Vagina (tissue), 2 donors: ENCODE measurements at regions not wholly inside any gene's neighbourhood (a gene's known extent, or its start where the extent isn't known, plus 50 kb on each side); places are given as distances from the start of the nearest gene placed in this dataset.

Experiments
- POLR2AphosphoS5 ChIP-seq, 2 donors: sonication (generic); formaldehyde crosslinking; IDR thresholded peaks; one replicate each; pipeline ENCODE4 v1.9.0; 2017; ENCODE audit warnings: antibody characterized with exemption in 2 of 2, mild to moderate bottlenecking in 2 of 2, low read depth in 1 of 2; ENCODE audit not compliant: insufficient read depth in 1 of 2
- TF ChIP-seq, protein P1 (sequence below), 3 experiments: fragments of 450-650 bp in 2 of 3; fragments of 200-600 bp in 1 of 3; sonication (generic) in 1 of 3; IDR thresholded peaks; one replicate each; pipeline ENCODE4 v1.5.1; 2017 to 2019; ENCODE audit warnings: antibody characterized with exemption in 3 of 3, mild to moderate bottlenecking in 2 of 3, moderate library complexity in 2 of 3

DNA sequence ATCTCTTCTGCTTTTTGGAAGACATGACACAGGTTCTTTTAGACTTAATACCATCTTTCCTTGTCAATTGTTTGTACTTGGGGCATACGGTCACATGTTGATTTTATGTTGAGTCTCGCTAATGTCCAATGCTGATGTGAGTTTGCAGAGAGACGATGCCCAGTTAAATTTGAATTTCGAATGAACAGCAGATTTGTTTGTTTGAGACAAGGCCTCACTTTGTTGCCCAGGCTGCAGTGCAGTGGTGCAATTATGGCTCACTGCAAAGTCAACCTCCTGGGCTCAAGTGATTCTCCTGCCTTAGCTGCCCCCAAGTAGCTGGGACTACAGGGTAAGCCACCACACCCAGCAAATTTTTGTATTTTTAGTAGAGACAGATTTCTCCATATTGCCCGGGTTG is 473.5 kb downstream of the RIT2 start:
- TF ChIP-seq POLR2AphosphoS5 (IDR thresholded peaks at IDR 0.05; ENCODE audit: insufficient read depth in 1 of 2, low read depth in 1 of 2) = no peak
- TF ChIP-seq, protein P1, sequence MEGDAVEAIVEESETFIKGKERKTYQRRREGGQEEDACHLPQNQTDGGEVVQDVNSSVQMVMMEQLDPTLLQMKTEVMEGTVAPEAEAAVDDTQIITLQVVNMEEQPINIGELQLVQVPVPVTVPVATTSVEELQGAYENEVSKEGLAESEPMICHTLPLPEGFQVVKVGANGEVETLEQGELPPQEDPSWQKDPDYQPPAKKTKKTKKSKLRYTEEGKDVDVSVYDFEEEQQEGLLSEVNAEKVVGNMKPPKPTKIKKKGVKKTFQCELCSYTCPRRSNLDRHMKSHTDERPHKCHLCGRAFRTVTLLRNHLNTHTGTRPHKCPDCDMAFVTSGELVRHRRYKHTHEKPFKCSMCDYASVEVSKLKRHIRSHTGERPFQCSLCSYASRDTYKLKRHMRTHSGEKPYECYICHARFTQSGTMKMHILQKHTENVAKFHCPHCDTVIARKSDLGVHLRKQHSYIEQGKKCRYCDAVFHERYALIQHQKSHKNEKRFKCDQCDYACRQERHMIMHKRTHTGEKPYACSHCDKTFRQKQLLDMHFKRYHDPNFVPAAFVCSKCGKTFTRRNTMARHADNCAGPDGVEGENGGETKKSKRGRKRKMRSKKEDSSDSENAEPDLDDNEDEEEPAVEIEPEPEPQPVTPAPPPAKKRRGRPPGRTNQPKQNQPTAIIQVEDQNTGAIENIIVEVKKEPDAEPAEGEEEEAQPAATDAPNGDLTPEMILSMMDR (IDR thresholded peaks at IDR 0.05) = no peak
